ENCODE measurements at regions not wholly inside any gene's neighbourhood (a gene's known extent, or its start where the extent isn't known, plus 50 kb on each side); places are given as distances from the start of the nearest gene placed in this dataset.
"Not testable (repeated sequence)": the region's sequence is repeated elsewhere in the genome, so short reads cannot be mapped to it uniquely, and the experiment has no call there.

DNA sequence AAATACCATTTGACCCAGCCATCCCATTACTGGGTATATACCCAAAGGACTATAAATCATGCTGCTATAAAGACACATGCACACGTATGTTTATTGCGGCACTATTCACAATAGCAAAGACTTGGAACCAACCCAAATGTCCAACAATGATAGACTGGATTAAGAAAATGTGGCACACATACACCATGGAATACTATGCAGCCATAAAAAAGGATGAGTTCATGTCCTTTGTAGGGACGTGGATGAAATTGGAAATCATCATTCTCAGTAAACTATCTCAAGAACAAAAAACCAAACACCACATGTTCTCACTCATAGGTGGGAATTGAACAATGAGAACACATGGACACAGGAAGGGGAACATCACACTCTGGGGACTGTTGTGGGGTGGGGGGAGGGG lies 142.1 kb upstream of the BEND6 start:
- POLR2A ChIA-PET, CTCF ChIA-PET: not testable (repeated sequence)

DNA sequence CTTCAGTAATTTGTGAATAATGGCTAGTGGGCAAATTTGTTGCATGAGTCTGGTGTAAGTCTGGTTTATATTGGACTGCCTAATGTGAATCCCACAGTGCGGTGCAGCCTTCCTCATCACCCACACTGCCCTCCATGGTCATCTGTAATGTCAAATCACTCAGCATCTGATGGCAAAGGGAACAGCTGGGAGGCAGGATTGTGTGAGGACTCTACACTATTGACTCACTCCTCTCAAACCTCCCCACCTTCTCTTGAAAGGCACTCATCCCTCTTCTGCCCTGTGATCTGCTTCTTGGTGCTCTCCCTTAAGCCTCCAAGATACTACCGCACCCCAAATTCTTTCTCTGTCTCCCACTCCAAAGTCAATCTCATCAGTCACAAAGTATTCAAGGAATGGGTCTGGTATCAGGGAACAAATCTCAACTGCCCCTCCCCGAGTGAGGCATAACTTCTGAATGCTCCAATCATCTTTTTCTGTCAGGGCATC lies 146.0 kb upstream of the BEND6 start:
- ChIA-PET POLR2A (no interaction called here), CTCF (no interaction called here)

DNA sequence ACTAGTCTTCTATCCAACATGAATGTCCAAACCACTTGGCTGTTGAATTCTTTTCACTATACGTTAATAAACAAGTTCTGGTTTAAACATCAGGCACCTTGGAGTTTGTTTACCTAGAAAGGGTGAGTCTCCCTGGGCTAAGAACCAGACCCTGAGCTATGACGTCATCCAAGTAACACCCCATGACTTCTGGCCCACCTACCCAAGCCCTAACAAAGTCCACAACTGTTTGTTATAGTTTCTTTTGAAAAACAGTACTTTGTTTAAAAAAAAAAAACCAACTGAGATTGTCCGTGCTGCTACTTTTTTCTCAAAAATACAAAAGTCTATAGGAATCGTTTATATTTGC lies 146.9 kb upstream of the BEND6 start:
- ChIA-PET POLR2A (no interaction called here), CTCF (no interaction called here)

DNA sequence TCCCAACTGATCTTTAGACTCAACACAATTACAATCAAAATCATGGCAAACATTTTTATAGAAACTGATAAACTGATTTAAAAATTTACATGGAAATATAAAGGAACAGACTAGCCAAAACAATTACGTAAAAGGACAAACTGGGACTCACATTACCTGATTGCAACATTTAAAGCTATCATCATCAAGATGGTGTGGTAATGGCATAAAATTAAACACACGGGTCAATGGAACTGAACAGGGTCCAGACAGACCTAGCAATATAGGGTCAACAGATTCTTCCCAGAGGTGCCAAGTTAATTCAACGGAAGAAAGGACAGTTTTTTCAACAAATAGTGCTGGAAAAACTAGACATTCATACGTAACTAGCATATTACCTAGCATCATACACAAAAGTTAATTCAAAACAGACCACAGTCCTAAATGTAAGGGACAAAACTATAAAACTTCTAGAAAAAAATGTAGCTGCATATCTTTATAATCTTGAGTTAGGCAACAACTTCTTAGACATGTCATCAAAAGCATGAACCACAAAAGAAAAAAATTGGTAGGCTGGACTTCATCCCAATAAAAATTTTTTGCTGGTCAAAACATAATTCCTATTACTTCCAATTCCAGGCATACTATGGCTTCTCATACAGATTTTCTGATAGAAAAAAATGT lies 147.4 kb upstream of the BEND6 start:
- POLR2A ChIA-PET, result no interaction called here
- CTCF ChIA-PET, result no interaction called here

DNA sequence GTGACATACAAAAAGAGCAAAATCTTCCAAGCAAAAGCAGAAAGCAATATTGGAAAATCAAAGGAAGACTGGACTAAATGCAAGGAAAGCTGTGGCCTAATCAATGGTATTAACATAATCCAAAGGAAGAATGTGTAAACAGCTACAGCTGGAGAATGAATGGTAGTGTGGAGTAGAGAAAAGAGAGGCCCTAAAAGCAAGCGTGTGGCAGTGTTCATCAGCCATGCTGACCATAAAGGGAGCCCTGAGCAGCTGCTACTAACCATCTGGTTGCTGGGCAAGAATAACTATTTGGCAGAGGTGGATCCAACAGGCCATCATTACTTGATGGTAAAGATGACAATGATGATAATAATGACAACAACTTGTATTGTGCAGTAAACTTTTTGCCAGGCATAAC lies 148.5 kb upstream of the BEND6 start:
- POLR2A ChIA-PET, result no interaction called here
- CTCF ChIA-PET, result no interaction called here

DNA sequence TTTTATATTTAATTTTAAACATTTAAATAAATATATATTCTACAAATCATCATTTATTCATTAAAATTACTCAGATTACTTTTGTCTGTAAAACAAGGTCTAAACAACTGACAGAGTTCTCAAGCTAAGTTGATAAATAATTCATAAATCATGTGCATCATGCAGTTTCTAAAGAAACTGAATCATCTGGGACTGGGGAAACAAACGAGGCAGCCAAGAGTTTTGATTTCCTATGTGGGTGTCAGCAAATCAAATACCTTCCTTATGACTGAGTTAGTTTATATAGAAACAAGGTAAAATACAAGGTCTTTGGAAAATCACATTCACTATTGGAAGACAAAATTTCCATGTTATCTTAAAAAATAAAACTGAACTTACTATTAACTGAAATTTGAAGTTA lies 149.9 kb upstream of the BEND6 start:
- ChIA-PET CTCF (no interaction called here), POLR2A (no interaction called here)

DNA sequence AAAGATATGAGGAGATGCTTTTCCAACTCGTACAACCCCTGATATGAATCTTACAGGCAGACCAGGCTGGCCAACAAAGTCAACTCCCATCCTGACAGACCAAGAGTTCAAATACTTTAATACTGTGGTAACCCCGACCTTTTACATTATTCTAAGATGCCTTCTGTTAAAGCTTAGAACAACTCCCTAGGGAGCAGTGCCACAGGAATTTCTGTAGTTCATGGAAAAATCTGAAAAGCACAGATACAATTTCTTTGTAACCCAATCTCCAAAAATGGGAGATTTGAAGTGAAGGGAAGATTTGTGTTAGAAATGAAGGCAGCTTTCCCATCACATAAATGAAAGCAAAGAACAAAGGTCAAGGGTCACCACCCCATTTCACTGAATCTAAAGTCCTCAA lies 151.3 kb upstream of the BEND6 start:
- POLR2A ChIA-PET, result no interaction called here
- CTCF ChIA-PET, result no interaction called here

DNA sequence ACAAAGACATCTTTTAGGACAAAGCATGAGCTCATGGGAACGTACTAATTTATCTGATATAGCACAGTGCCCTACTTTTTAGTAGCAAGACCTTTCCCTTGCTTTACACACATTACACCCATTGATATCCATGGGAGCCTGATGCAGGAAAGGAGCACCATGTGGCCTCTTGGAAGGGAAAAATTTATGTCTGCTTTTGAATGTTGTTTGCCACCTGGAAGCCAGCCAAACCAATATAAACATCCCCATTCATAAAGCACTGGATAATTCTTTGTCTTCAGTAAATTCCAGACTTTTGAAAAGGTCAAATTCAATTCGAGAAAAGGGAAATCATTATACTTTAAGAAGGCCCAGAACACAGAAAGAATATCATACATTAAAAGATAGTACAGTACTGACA lies 152.3 kb upstream of the BEND6 start:
- CTCF ChIA-PET, result no interaction called here
- POLR2A ChIA-PET, result no interaction called here

DNA sequence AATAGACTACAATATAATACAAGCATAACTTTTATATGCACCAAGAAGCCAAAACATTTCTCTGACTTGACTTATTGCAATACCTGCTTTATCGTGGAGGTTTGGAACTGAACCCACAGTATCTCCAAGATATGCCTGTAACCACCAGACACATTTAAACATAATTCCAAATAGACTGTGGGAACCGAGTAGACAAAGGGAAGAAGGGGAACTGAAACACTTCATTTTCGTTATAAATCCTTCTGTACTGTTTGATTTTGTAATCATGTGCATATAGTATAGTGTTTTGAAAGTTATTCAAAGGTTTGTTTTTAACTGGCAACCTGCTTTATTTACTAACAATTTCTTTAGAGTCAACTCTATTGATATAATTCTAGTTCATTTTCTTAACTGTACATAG lies 154.9 kb upstream of the BEND6 start:
- CTCF ChIA-PET, result no interaction called here
- POLR2A ChIA-PET, result no interaction called here

DNA sequence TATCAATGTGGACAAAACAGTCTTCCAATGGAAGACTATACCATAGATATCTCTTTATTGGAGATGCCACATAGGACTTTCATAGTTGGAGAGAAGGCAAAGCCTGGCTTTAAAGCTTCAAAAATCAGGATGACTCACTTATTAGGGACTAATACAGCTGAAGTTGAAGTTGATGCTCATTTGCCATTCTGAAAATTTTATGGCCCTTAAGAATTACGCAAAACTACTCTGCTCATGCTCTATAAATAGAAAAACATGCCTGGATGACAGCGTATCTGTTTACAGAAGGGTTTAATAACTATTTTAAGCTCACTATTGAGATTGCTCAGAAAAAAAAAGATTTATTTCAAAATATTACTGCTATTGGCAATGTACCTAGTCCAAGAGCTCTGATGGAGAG lies 155.5 kb upstream of the DST start:
- CTCF ChIA-PET, result no interaction called here
- POLR2A ChIA-PET, result no interaction called here

DNA sequence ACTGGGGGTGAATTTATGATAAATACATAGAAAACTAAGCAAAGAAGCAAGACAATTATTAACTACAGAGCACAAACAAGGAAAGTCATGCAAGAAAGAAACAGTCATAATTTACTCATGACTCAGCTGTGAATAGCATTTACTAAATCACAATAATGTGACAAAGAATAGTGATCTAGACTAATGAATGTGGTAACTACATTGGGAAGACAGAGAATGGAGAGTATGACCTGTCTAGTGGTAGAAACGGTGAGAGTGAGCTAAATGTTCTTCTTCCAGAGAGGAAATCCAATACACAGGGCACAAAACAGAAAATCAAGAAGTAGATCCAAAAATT lies 153.5 kb upstream of the DST start:
- CTCF ChIA-PET, result no interaction called here
- POLR2A ChIA-PET, result no interaction called here

DNA sequence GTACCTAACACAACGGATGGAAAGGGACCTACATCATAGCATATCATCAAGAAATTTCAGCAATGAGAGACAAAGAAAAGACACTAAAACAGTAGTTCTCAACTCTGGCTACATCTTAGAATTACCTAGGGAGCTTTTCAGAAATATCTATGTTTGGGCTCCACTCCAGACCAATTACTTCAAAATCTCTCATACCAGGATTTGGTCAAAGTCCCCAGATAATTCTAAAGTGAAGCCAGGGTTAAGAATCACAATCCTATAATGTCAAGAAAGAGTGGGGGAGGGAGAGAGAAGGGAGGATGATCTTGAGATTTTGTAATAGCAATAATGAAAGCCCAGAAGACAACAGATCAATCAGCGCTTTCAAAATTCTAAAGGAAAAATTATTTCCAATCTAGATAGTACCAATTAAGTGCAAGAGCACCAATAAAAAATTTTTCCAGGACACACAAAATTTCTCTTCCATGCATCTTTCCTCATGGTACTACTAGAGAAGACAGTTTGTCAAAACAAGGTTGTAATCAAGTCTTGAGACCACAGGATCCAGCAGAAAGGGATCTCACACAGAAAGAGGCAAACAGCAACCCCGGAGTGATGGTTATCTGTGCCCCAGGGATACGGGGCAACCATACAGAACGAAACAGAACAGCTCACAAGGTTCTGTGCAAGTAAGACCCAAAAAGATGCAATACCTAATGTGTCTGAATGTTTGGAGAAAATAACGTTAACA lies 152.9 kb upstream of the DST start:
- CTCF ChIA-PET, result no interaction called here
- POLR2A ChIA-PET, result no interaction called here

DNA sequence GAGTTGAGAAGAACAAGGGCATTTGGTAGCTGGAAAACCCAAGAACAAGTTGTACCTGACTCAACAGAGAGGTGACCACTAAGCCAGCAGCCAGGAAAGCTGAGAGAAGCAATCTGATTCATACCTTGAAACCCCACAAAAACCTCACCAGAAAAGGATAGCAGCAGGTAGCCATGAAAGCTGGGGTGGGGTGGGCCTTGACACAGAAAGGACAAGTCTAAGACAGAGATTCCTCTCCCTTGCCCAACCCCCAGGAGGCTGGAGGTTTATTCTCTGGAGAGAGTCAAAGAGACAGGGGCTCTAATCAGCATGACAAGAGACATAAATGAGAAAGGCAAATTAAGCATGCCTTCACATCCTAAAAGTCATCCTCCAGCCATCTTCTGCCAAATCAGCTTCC lies 151.7 kb upstream of the DST start:
- ChIA-PET CTCF (no interaction called here), POLR2A (no interaction called here)

DNA sequence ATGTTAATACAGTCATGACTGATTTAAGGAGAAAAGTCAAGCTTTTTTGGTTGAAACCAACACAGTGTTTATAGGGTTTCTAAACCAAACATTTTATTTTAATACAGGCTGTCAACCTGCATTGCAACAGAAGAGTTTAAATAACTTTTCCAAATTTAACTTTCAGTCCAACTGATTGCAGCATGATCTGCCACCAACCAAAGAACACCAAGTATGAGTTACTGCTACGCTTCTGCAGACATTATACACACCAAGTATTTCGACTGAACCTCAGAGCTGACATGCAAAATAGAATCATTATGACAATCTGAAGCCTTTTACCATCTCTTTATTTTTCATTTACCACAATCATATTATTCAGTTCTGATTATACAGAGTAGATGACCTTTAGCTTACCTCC lies 151.2 kb upstream of the DST start:
- ChIA-PET POLR2A (no interaction called here), CTCF (no interaction called here)

DNA sequence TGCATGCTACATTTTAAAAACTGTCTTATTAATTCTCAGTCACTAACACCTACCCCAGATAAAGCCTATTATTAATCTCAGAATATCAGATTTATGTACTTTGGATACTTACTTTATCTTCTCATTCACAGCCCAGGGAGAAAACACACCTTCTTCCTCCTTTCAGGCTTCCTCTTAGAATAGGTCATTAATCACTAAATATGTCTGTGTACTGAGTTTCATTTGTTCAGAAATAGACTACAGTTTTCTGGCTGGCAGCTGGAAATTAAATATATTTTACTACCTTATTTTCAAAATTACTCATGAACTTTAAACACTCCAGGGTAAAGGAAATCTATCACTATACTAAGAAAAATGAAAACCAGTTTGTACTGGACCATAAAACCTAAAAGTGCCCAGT lies 147.7 kb upstream of the DST start:
- CTCF ChIA-PET, result no interaction called here

DNA sequence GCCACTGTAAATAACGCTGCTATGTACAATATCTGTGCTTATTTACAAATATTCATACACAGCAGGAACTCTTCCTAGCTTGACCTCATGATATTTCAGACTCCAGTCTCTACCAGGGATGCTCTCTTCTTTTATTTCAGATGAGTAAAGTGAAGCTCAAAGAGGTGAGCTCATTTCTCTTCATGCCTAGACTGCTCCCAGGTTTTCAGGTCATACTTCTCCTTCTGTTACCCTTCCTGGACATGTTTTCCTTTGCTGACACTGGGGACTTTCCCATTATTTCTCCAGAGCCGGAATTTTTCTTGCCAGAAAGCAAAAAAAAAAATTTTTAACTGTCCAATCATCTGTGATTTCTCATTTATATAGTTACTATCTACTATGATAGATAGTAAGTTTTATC lies 147.2 kb upstream of the DST start:
- CTCF ChIA-PET, result no interaction called here

More for the DNA sequence above, 147.7 kb upstream of the DST start:
- POLR2A ChIA-PET, result no interaction called here

DNA sequence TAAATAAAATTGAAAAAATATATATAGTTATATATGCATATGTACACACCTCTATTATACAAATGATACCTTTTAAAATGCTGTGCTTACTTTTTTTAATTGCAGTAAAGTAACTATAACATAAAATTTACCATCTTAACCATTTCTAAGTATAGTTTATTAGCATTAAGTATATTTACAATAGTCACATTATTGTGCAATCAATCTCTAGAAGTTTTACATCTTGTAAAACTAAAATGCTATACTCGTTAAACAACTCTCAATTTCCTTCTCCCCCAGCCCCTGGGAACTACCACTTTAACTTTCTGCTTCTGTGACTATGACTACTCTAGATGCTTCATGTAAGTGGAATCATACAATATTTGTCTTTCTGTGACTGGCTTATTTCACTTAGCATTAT lies 146.7 kb upstream of the DST start:
- POLR2A ChIA-PET, result no interaction called here

More for the DNA sequence above, 147.2 kb upstream of the DST start:
- POLR2A ChIA-PET, result no interaction called here

DNA sequence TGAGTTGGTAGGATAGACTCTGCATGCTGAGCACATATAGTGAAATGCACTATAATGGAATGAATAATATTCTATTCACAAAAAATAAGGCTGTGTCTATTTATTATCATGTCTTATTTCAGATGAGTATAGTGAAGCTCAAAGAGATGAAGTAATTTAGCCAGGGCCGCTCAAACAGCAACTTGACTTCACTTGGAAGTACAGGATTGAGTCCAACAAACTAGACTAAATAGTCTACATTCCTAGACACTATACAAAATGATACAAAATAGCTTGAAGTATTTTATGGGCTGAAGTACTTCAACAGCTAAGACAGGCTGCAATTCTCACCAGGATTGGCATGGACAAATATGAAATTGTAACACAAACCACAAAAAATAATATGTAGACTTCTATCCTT lies 144.5 kb upstream of the DST start:
- ChIA-PET CTCF (interaction anchor here (0.9 kb wide), 1 partner anchor 26 kb away, joined by 3 read pairs; no protein-coding TSS in a partner anchor), POLR2A (no interaction called here)

More for the DNA sequence above, 146.7 kb upstream of the DST start:
- CTCF ChIA-PET, result interaction anchor here (0.5 kb wide), 1 partner anchor 678 kb away, joined by 3 read pairs; no protein-coding TSS in a partner anchor

DNA sequence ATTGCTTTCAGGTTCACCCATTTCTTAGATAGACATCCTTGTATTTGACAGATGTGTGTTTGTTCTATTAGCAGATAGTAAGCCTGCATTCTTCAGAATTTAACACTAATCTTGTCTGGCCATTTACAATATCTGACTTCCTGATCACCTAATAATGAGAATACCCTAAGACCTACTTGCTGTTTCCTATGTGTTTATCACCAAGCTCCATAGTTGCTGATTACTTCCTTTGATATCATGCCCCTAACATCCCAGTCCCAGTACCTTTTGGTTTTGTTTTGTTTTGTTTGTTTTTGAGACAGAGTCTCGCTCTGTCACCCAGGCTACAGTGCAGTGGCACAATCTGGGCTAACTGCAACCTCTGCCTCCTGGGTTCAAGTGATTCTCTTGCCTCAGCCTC lies 143.6 kb upstream of the DST start:
- POLR2A ChIA-PET, result no interaction called here
- CTCF ChIA-PET, result no interaction called here

DNA sequence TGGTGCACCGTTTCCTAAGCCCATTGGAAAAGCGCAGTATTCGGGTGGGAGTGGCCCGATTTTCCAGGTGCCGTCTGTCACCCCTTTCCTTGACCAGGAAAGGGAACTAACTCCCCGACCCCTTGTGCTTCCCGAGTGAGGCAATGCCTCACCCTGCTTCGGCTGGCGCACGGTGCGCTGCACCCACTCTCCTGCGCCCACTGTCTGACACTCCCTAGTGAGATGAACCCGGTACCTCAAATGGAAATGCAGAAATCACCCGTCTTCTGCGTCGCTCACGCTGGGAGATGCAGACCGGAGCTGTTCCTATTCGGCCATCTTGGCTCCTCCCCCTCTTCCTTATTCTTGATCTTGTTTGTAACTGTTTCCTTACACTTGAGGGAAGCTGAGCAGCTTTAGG lies 142.8 kb upstream of the DST start:
- POLR2A ChIA-PET, CTCF ChIA-PET: not testable (repeated sequence)

DNA sequence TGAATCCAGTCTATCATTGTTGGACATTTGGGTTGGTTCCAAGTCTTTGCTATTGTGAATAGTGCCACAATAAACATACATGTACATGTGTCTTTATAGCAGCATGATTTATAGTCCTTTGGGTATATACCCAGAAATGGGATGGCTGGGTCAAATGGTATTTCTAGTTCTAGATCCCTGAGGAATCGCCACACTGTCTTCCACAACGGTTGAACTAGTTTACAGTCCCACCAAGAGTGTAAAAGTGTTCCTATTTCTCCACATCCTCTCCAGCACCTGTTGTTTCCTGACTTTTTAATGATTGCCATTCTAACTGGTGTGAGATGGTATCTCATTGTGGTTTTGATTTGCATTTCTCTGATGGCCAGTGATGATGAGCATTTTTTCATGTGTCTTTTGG lies 137.4 kb upstream of the DST start:
- CTCF ChIA-PET, POLR2A ChIA-PET: not testable (repeated sequence)

DNA sequence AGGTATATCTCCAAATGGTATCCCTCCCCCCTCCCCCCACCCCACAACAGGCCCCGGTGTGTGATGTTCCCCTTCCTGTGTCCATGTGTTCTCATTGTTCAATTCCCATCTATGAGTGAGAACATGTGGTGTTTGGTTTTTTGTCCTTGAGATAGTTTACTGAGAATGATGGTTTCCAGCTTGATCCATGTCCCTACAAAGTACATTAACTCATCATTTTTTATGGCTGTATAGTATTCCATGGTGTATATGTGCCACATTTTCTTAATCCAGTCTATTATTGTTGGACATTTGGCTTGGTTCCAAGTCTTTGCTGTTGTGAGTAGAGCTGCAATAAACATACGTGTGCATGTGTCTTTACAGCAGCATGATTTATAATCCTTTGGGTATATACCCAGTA lies 135.8 kb upstream of the DST start:
- POLR2A ChIA-PET, CTCF ChIA-PET: not testable (repeated sequence)
